ENCODE measurements at regions not wholly inside any gene's neighbourhood (a gene's known extent, or its start where the extent isn't known, plus 50 kb on each side); places are given as distances from the start of the nearest gene placed in this dataset.

GRCh38 chr18:75480487-75480886 is 53.0 kb upstream of the SMIM21 start:
- Histone ChIP-seq H3K27me3 (ENCODE audit: control insufficient read depth in 2 of 2, insufficient read depth in 2 of 2, low read length in 2 of 2) (no peaks in the 10 kb centered on the region), H3K79me2 (ENCODE audit: insufficient read depth, low read length) (no peaks in the 10 kb centered on the region), H3K9me3 (replicated peaks in 1 of 2; ENCODE audit: control insufficient read depth in 1 of 2, insufficient read depth in 1 of 2, low read length in 2 of 2) (peaks cover 5 to 7% of the 10 kb centered on the region in 2 donors), H4K20me1 (ENCODE audit: insufficient read depth, low read length) (no peaks in the 10 kb centered on the region), H2AFZ (ENCODE audit: insufficient read depth, low read depth, low read length, poor library complexity, severe bottlenecking) (no peak overlapping the region), H3K27ac (ENCODE audit: low read depth in 1 of 2, low read length in 2 of 2) (no peak overlapping the region), H3K36me3 (replicated peaks in 1 of 2; ENCODE audit: control insufficient read depth in 1 of 2, insufficient read depth in 2 of 2, low read length in 2 of 2) (no peaks in the 10 kb centered on the region), H3K4me3 (replicated peaks in 1 of 3; ENCODE audit: low read depth in 2 of 3, low read length in 3 of 3) (no peak overlapping the region), H3K4me2 (replicated peaks; ENCODE audit: extremely low read depth, low read length, poor library complexity, severe bottlenecking) (no peak overlapping the region), H3K4me1 (ENCODE audit: control insufficient read depth in 1 of 2, insufficient read depth in 2 of 2, low read length in 2 of 2) (no peaks in the 10 kb centered on the region), H3K9ac (ENCODE audit: insufficient read depth, low read length, poor library complexity, severe bottlenecking) (no peak overlapping the region)
- intact Hi-C loops (cut with micrococcal nuclease): no loop called here
- peaks cover 4% of the 10 kb centered on the region for H3K4me1 Mint-ChIP-seq
- no peak overlapping the region for H3K27ac Mint-ChIP-seq
- no peak for TF ChIP-seq CTCF (IDR thresholded peaks at IDR 0.05)
- H3K36me3 Mint-ChIP-seq: no peaks in the 10 kb centered on the region
- H3K4me3 Mint-ChIP-seq: no peak overlapping the region
- H3K9me3 Mint-ChIP-seq: peaks cover 4 to 24% (median 9%) of the 10 kb centered on the region in 7 donors
- no peak for DNase-seq
- peaks cover 0 to 6% (median 1%) of the 10 kb centered on the region in 3 donors for H3K27me3 Mint-ChIP-seq (ENCODE audit: low read depth in 3 of 3)
- WGBS (ENCODE audit: insufficient coverage): no CpG with 5 or more reads among the region's 2 CpGs

- Histone ChIP-seq H3K36me3 (replicated peaks in 1 of 2; ENCODE audit: control insufficient read depth in 1 of 2, insufficient read depth in 2 of 2, low read length in 2 of 2) (no peaks in the 10 kb centered on the region), H3K4me3 (replicated peaks in 1 of 3; ENCODE audit: low read depth in 2 of 3, low read length in 3 of 3) (no peak overlapping the region), H4K20me1 (ENCODE audit: insufficient read depth, low read length) (no peaks in the 10 kb centered on the region), H3K27me3 (ENCODE audit: control insufficient read depth in 2 of 2, insufficient read depth in 2 of 2, low read length in 2 of 2) (no peaks in the 10 kb centered on the region), H3K9me3 (replicated peaks in 1 of 2; ENCODE audit: control insufficient read depth in 1 of 2, insufficient read depth in 1 of 2, low read length in 2 of 2) (peaks cover 5 to 7% of the 10 kb centered on the region in 2 donors), H3K4me2 (replicated peaks; ENCODE audit: extremely low read depth, low read length, poor library complexity, severe bottlenecking) (no peak overlapping the region), H2AFZ (ENCODE audit: insufficient read depth, low read depth, low read length, poor library complexity, severe bottlenecking) (no peak overlapping the region), H3K9ac (ENCODE audit: insufficient read depth, low read length, poor library complexity, severe bottlenecking) (no peak overlapping the region), H3K27ac (ENCODE audit: low read depth in 1 of 2, low read length in 2 of 2) (no peak overlapping the region), H3K4me1 (ENCODE audit: control insufficient read depth in 1 of 2, insufficient read depth in 2 of 2, low read length in 2 of 2) (no peaks in the 10 kb centered on the region), H3K79me2 (ENCODE audit: insufficient read depth, low read length) (no peaks in the 10 kb centered on the region)
- Mint-ChIP-seq H3K27ac (no peak overlapping the region), H3K36me3 (no peaks in the 10 kb centered on the region), H3K4me1 (peaks cover 4% of the 10 kb centered on the region), H3K4me3 (no peak overlapping the region), H3K27me3 (ENCODE audit: low read depth in 3 of 3) (peaks cover 0 to 2% (median 0%) of the 10 kb centered on the region in 3 donors), H3K9me3 (peaks cover 4 to 16% (median 8%) of the 10 kb centered on the region in 7 donors)
- peak; percentile 65 for TF ChIP-seq CTCF (IDR thresholded peaks at IDR 0.05)
- intact Hi-C loops (cut with micrococcal nuclease): no loop called here
- peak; percentile 3 to 18 (median 7) for DNase-seq
- WGBS (ENCODE audit: insufficient coverage): 60% methylated on average over 1 of the region's 8 CpGs
These were observed 51.7 kb upstream of the SMIM21 start for GRCh38 chr18:75478996-75479880.
